Mammary epithelial cell (primary cell): ENCODE measurements at regions not wholly inside any gene's neighbourhood (a gene's known extent, or its start where the extent isn't known, plus 50 kb on each side); places are given as distances from the start of the nearest gene placed in this dataset.

ENCODE experiments used
- EZH2 ChIP-seq: IDR thresholded peaks from 2 replicates; pipeline ENCODE4 v1.6.1; 2012; ENCODE audit warnings: low read length, inconsistent platforms, borderline replicate concordance
- TF ChIP-seq, protein P1 (sequence below), 2 donors: IDR thresholded peaks in 1 of 2; conservative IDR thresholded peaks in 1 of 2; 2 replicates each; pipeline ENCODE4 v1.5.1; 2011 to 2012; ENCODE audit warnings: inconsistent platforms in 2 of 2, low read length in 2 of 2, mild to moderate bottlenecking in 2 of 2, control low read depth in 1 of 2, low read depth in 1 of 2; ENCODE audit not compliant: insufficient read depth in 1 of 2; ENCODE audit errors: extremely low read depth in 1 of 2

GRCh38 chr20:55116598-55116997 is 641.2 kb downstream of the DOK5 start:
- TF ChIP-seq, protein P1, sequence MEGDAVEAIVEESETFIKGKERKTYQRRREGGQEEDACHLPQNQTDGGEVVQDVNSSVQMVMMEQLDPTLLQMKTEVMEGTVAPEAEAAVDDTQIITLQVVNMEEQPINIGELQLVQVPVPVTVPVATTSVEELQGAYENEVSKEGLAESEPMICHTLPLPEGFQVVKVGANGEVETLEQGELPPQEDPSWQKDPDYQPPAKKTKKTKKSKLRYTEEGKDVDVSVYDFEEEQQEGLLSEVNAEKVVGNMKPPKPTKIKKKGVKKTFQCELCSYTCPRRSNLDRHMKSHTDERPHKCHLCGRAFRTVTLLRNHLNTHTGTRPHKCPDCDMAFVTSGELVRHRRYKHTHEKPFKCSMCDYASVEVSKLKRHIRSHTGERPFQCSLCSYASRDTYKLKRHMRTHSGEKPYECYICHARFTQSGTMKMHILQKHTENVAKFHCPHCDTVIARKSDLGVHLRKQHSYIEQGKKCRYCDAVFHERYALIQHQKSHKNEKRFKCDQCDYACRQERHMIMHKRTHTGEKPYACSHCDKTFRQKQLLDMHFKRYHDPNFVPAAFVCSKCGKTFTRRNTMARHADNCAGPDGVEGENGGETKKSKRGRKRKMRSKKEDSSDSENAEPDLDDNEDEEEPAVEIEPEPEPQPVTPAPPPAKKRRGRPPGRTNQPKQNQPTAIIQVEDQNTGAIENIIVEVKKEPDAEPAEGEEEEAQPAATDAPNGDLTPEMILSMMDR (conservative IDR thresholded peaks at IDR 0.05 in 1 of 2, IDR thresholded peaks at IDR 0.05 in 1 of 2; ENCODE audit: extremely low read depth in 1 of 2, insufficient read depth in 1 of 2, low read depth in 1 of 2, low read length in 2 of 2) = no peak
- no peak for TF ChIP-seq EZH2
